Breast epithelium (tissue), 3 donors: ENCODE measurements at regions not wholly inside any gene's neighbourhood (a gene's known extent, or its start where the extent isn't known, plus 50 kb on each side); places are given as distances from the start of the nearest gene placed in this dataset.

Source experiments
- CTCF ChIP-seq, 3 donors: fragments of 450-650 bp; IDR thresholded peaks; one replicate each; pipeline ENCODE4 v1.5.1; 2016 to 2017; ENCODE audit warnings: antibody characterized with exemption in 3 of 3, mild to moderate bottlenecking in 3 of 3, moderate library complexity in 3 of 3
- POLR2AphosphoS5 ChIP-seq, 3 donors: sonication (generic); formaldehyde crosslinking; IDR thresholded peaks; one replicate each; pipeline ENCODE4 v1.6.1; 2017; ENCODE audit warnings: antibody characterized with exemption in 3 of 3

- TF ChIP-seq CTCF (IDR thresholded peaks at IDR 0.05) = no peak
- TF ChIP-seq POLR2AphosphoS5 (IDR thresholded peaks at IDR 0.05) = no peak
Measured at GRCh38 chr5:91707521-91707841, 324.4 kb upstream of the ARRDC3 start.
